ENCODE measurements at regions not wholly inside any gene's neighbourhood (a gene's known extent, or its start where the extent isn't known, plus 50 kb on each side); places are given as distances from the start of the nearest gene placed in this dataset.
"Not testable (repeated sequence)": the region's sequence is repeated elsewhere in the genome, so short reads cannot be mapped to it uniquely, and the experiment has no call there.

DNA sequence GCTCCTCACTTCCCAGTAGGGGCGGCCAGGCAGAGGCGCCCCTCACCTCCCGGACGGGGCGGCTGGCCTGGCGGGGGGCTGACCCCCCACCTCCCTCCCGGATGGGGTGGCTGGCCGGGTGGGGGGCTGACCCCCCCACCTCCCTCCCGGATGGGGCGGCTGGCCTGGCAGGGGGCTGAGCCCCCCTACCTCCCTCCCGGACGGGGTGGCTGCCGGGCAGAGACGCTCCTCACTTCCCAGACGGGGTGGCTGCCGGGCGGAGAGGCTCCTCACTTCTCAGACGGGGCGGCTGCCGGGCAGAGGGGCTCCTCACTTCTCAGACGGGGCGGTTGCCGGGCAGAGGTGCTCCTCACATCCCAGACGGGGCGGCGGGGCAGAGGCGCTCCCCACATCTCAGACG lies 97.3 kb upstream of the MARCHF11 start:
- TF ChIP-seq, protein P1, sequence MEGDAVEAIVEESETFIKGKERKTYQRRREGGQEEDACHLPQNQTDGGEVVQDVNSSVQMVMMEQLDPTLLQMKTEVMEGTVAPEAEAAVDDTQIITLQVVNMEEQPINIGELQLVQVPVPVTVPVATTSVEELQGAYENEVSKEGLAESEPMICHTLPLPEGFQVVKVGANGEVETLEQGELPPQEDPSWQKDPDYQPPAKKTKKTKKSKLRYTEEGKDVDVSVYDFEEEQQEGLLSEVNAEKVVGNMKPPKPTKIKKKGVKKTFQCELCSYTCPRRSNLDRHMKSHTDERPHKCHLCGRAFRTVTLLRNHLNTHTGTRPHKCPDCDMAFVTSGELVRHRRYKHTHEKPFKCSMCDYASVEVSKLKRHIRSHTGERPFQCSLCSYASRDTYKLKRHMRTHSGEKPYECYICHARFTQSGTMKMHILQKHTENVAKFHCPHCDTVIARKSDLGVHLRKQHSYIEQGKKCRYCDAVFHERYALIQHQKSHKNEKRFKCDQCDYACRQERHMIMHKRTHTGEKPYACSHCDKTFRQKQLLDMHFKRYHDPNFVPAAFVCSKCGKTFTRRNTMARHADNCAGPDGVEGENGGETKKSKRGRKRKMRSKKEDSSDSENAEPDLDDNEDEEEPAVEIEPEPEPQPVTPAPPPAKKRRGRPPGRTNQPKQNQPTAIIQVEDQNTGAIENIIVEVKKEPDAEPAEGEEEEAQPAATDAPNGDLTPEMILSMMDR (IDR thresholded peaks at IDR 0.05; ENCODE audit: low read length) = not testable (repeated sequence)
- not testable (repeated sequence) for TF ChIP-seq EZH2 (IDR thresholded peaks at IDR 0.05; ENCODE audit: borderline replicate concordance, low read length)
